WTC11 (cell line): ENCODE measurements at regions not wholly inside any gene's neighbourhood (a gene's known extent, or its start where the extent isn't known, plus 50 kb on each side); places are given as distances from the start of the nearest gene placed in this dataset.
A peak's percentile ranks its signal among the peaks of the same experiment; 100 is the strongest.

Experiments used
- ATAC-seq: fragments of 200-7000 bp; cut with Tn5 transposase; 2 replicates; pipeline ENCODE4 v1.10.0; 2021; ENCODE audit warnings: mild to moderate bottlenecking, moderate library complexity
- CTCF ChIA-PET: fragments of 300-600 bp; sonication (Branson Sonifier 250); formaldehyde crosslinking; loops from one replicate; lab custom pipeline; 2021; ENCODE audit warnings: antibody characterized with exemption; lab: Charles Lee
- POLR2A ChIA-PET: fragments of 350-600 bp; sonication (Branson Sonifier 250); formaldehyde crosslinking; loops from one replicate; lab custom pipeline; 2021; ENCODE audit warnings: antibody characterized with exemption; lab: Charles Lee
- DNase-seq: peaks from one replicate; pipeline ENCODE4 v3.0.0; 2021; ENCODE audit warnings: low spot score
- H3K27ac Mint-ChIP-seq: 2 replicates; pipeline ENCODE4 v1.8.0; 2021; ENCODE audit warnings: mixed read lengths
- H3K27me3 Mint-ChIP-seq: 2 replicates; pipeline ENCODE4 v1.8.0; 2021; ENCODE audit warnings: low read depth, mild to moderate bottlenecking, moderate library complexity, mixed read lengths
- H3K36me3 Mint-ChIP-seq: 2 replicates; pipeline ENCODE4 v1.8.0; 2021; ENCODE audit warnings: mixed read lengths
- H3K4me1 Mint-ChIP-seq: 2 replicates; pipeline ENCODE4 v1.8.0; 2022; ENCODE audit warnings: mixed read lengths
- H3K4me3 Mint-ChIP-seq: 2 replicates; pipeline ENCODE4 v1.8.0; 2021; ENCODE audit warnings: mild to moderate bottlenecking, moderate library complexity, mixed read lengths
- H3K9me3 Mint-ChIP-seq: 2 replicates; pipeline ENCODE4 v1.8.0; 2021; ENCODE audit warnings: mixed read lengths
- ESRRA ChIP-seq: sonication (generic); formaldehyde crosslinking; IDR thresholded peaks from 2 replicates; pipeline ENCODE4 v1.8.1; 2022; ENCODE audit warnings: mild to moderate bottlenecking, missing genetic modification reagents, borderline replicate concordance
- ETV6 ChIP-seq: sonication (generic); formaldehyde crosslinking; IDR thresholded peaks from 2 replicates; pipeline ENCODE4 v1.8.1; 2022; ENCODE audit warnings: mild to moderate bottlenecking, missing genetic modification reagents
- FOXP1 ChIP-seq: sonication (generic); formaldehyde crosslinking; IDR thresholded peaks from 2 replicates; pipeline ENCODE4 v1.8.0; 2022; ENCODE audit warnings: missing genetic modification reagents, mild to moderate bottlenecking, moderate library complexity, borderline replicate concordance
- MXD4 ChIP-seq: fragments of 250-450 bp; sonication (Bioruptor Pico); IDR thresholded peaks from 2 replicates; pipeline ENCODE4 v1.8.0; 2021; ENCODE audit warnings: mild to moderate bottlenecking, moderate library complexity, borderline replicate concordance
- NFE2L1 ChIP-seq: sonication (generic); formaldehyde crosslinking; IDR thresholded peaks from 2 replicates; pipeline ENCODE4 v1.8.1; 2023; ENCODE audit warnings: missing genetic modification reagents
- NFYB ChIP-seq: sonication (generic); formaldehyde crosslinking; conservative IDR thresholded peaks from 2 replicates; pipeline ENCODE4 v1.8.0; 2022; ENCODE audit warnings: low read depth, missing genetic modification reagents
- NR3C1 ChIP-seq: sonication (generic); formaldehyde crosslinking; conservative IDR thresholded peaks from 2 replicates; pipeline ENCODE4 v1.8.1; 2023; ENCODE audit warnings: low read depth, mild to moderate bottlenecking, missing genetic modification reagents
- OVOL2 ChIP-seq: fragments of 250-450 bp; sonication (Bioruptor Pico); IDR thresholded peaks from 2 replicates; pipeline ENCODE4 v1.9.0; 2021; ENCODE audit warnings: mild to moderate bottlenecking, borderline replicate concordance
- SMAD4 ChIP-seq: sonication (generic); formaldehyde crosslinking; IDR thresholded peaks from 2 replicates; pipeline ENCODE4 v1.8.0; 2022; ENCODE audit warnings: mild to moderate bottlenecking, missing genetic modification reagents
- SOX15 ChIP-seq: fragments of 250-450 bp; sonication (Bioruptor Pico); IDR thresholded peaks from 2 replicates; pipeline ENCODE4 v1.9.0; 2021; ENCODE audit warnings: mild to moderate bottlenecking
- ZNF671 ChIP-seq: fragments of 250-450 bp; sonication (Bioruptor Pico); IDR thresholded peaks from 2 replicates; pipeline ENCODE4 v1.8.0; 2021; ENCODE audit warnings: mild to moderate bottlenecking
- TF ChIP-seq, protein P1 (sequence below): sonication (generic); formaldehyde crosslinking; IDR thresholded peaks from 2 replicates; pipeline ENCODE4 v1.8.0; 2022; ENCODE audit warnings: mild to moderate bottlenecking, missing genetic modification reagents
- TF ChIP-seq, protein P2 (sequence below): sonication (generic); formaldehyde crosslinking; conservative IDR thresholded peaks from 2 replicates; pipeline ENCODE4 v1.8.1; 2022; ENCODE audit warnings: mild to moderate bottlenecking, missing genetic modification reagents
- TF ChIP-seq, protein P3 (sequence below): sonication (generic); formaldehyde crosslinking; IDR thresholded peaks from 2 replicates; pipeline ENCODE4 v1.8.0; 2022; ENCODE audit warnings: mild to moderate bottlenecking, missing genetic modification reagents
- TF ChIP-seq, protein P4 (sequence below): sonication (generic); formaldehyde crosslinking; IDR thresholded peaks from 2 replicates; pipeline ENCODE4 v1.8.0; 2022; ENCODE audit warnings: missing genetic modification reagents
- TF ChIP-seq, protein P5 (sequence below): sonication (generic); formaldehyde crosslinking; IDR thresholded peaks from 2 replicates; pipeline ENCODE4 v1.8.1; 2022; ENCODE audit warnings: mild to moderate bottlenecking, missing genetic modification reagents, moderate library complexity, borderline replicate concordance
- TF ChIP-seq, protein P6 (sequence below): sonication (generic); formaldehyde crosslinking; IDR thresholded peaks from 2 replicates; pipeline ENCODE4 v1.8.1; 2022; ENCODE audit warnings: low read depth, mild to moderate bottlenecking, moderate library complexity, missing genetic modification reagents, borderline replicate concordance

DNA sequence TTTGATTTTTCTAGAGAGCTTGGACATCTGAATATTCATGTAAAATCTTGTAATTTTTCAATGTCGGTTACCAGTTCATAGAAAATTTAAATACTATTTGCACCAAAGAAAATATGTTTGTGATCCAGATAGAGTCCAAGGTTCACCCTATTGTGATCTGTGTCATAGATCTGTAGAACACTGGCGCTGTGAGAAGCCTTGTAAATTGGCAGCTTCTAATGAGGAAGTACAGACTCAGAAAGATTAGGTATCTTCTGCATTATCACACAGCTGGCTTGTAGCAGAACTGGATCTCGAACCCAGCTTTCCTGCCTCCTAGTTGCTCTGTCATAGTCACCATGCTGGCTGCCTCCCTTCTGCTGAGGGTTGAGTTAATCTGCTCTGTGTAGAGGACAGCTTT, 106.5 kb upstream of the PAK3 start (continued):
- TF ChIP-seq, protein P1, sequence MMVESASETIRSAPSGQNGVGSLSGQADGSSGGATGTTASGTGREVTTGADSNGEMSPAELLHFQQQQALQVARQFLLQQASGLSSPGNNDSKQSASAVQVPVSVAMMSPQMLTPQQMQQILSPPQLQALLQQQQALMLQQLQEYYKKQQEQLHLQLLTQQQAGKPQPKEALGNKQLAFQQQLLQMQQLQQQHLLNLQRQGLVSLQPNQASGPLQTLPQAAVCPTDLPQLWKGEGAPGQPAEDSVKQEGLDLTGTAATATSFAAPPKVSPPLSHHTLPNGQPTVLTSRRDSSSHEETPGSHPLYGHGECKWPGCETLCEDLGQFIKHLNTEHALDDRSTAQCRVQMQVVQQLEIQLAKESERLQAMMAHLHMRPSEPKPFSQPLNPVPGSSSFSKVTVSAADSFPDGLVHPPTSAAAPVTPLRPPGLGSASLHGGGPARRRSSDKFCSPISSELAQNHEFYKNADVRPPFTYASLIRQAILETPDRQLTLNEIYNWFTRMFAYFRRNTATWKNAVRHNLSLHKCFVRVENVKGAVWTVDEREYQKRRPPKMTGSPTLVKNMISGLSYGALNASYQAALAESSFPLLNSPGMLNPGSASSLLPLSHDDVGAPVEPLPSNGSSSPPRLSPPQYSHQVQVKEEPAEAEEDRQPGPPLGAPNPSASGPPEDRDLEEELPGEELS (CRISPR knock-in tag), result no peak
- TF ChIP-seq FOXP1 (CRISPR knock-in tag) (no peak), SOX15 (CRISPR knock-in tag) (no peak), ESRRA (CRISPR knock-in tag) (no peak), MXD4 (CRISPR knock-in tag) (no peak), ZNF671 (no peak), NFE2L1 (CRISPR knock-in tag) (no peak)
- TF ChIP-seq, protein P2, sequence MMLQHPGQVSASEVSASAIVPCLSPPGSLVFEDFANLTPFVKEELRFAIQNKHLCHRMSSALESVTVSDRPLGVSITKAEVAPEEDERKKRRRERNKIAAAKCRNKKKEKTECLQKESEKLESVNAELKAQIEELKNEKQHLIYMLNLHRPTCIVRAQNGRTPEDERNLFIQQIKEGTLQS, result no peak

DNA sequence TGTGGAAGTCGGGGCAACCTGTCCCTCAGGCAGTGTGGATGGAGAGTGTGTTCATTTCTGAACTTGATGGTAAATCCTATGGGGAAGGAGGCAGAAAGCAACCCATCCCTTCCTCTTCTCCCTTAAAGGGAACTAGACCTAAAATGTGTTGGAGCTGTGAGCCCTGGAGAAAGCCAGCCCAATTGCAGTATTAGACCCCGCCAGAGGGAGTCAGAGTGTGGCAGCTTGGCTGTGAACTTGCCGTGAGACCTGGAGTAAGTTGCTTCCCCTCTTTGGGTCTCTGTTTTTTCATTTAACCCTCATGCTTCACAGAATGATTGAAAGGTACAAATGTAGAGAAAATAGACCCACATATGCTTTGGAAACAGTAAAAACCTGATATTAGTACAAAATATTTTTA, 108.7 kb upstream of the PAK3 start:
- H3K4me1 Mint-ChIP-seq, result peaks cover 15% of the 10 kb centered on the region
- no peak overlapping the region for H3K27ac Mint-ChIP-seq
- no peaks in the 10 kb centered on the region for H3K36me3 Mint-ChIP-seq
- POLR2A ChIA-PET, result no interaction called here
- no peaks in the 10 kb centered on the region for H3K9me3 Mint-ChIP-seq
- TF ChIP-seq NFYB (CRISPR knock-in tag) (no peak), OVOL2 (CRISPR knock-in tag) (no peak)
- TF ChIP-seq, protein P3, sequence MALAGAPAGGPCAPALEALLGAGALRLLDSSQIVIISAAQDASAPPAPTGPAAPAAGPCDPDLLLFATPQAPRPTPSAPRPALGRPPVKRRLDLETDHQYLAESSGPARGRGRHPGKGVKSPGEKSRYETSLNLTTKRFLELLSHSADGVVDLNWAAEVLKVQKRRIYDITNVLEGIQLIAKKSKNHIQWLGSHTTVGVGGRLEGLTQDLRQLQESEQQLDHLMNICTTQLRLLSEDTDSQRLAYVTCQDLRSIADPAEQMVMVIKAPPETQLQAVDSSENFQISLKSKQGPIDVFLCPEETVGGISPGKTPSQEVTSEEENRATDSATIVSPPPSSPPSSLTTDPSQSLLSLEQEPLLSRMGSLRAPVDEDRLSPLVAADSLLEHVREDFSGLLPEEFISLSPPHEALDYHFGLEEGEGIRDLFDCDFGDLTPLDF (CRISPR knock-in tag), result no peak
- DNase-seq (peak; percentile 24), ATAC-seq (peak; percentile 88)
- H3K4me3 Mint-ChIP-seq, result no peak overlapping the region
- CTCF ChIA-PET, result interaction anchor here (0.7 to 2.0 kb wide), 10 partner anchors 8 to 257 kb away, joined by 3 to 17 read pairs (median 4); no protein-coding TSS in a partner anchor
- no peaks in the 10 kb centered on the region for H3K27me3 Mint-ChIP-seq

DNA sequence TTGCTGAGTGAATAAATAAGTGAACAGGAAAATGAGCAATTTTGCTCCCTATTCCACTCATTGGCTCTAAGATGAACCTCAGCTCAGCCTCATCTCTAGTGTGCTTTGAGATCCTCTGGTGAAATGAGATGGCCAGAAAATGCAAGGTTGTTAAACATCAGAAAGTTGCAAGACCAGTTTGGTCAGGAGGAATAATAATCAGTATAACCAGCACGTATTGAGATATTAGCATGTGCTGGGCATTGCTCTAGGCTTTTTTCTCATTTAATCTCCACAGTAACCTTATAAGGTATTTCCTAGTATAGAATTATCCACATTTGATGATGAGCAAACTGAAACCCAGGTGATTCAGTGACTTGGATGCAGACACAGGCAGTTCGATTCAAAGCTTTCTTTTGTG, 110.5 kb upstream of the PAK3 start:
- no peak for DNase-seq
- ChIA-PET POLR2A (no interaction called here), CTCF (interaction anchor here (1.1 kb wide), 1 partner anchor 113 kb away, joined by 3 read pairs; no protein-coding TSS in a partner anchor)
- no peaks in the 10 kb centered on the region for H3K36me3 Mint-ChIP-seq
- H3K9me3 Mint-ChIP-seq, result no peaks in the 10 kb centered on the region
- no peaks in the 10 kb centered on the region for H3K27me3 Mint-ChIP-seq
- peaks cover 15% of the 10 kb centered on the region for H3K4me1 Mint-ChIP-seq
- H3K4me3 Mint-ChIP-seq, result no peak overlapping the region
- TF ChIP-seq ETV6 (CRISPR knock-in tag) (no peak), SMAD4 (no peak), NFE2L1 (CRISPR knock-in tag) (no peak), NR3C1 (no peak)
- TF ChIP-seq, protein P4, sequence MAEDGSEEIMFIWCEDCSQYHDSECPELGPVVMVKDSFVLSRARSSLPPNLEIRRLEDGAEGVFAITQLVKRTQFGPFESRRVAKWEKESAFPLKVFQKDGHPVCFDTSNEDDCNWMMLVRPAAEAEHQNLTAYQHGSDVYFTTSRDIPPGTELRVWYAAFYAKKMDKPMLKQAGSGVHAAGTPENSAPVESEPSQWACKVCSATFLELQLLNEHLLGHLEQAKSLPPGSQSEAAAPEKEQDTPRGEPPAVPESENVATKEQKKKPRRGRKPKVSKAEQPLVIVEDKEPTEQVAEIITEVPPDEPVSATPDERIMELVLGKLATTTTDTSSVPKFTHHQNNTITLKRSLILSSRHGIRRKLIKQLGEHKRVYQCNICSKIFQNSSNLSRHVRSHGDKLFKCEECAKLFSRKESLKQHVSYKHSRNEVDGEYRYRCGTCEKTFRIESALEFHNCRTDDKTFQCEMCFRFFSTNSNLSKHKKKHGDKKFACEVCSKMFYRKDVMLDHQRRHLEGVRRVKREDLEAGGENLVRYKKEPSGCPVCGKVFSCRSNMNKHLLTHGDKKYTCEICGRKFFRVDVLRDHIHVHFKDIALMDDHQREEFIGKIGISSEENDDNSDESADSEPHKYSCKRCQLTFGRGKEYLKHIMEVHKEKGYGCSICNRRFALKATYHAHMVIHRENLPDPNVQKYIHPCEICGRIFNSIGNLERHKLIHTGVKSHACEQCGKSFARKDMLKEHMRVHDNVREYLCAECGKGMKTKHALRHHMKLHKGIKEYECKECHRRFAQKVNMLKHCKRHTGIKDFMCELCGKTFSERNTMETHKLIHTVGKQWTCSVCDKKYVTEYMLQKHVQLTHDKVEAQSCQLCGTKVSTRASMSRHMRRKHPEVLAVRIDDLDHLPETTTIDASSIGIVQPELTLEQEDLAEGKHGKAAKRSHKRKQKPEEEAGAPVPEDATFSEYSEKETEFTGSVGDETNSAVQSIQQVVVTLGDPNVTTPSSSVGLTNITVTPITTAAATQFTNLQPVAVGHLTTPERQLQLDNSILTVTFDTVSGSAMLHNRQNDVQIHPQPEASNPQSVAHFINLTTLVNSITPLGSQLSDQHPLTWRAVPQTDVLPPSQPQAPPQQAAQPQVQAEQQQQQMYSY, result no peak
- TF ChIP-seq, all 79 proteins: peak for 0
- no peak for ATAC-seq
- 0 out of 2 replicates have a peak overlapping the region, but pooled peaks have one; percentile 60 for H3K27ac Mint-ChIP-seq

DNA sequence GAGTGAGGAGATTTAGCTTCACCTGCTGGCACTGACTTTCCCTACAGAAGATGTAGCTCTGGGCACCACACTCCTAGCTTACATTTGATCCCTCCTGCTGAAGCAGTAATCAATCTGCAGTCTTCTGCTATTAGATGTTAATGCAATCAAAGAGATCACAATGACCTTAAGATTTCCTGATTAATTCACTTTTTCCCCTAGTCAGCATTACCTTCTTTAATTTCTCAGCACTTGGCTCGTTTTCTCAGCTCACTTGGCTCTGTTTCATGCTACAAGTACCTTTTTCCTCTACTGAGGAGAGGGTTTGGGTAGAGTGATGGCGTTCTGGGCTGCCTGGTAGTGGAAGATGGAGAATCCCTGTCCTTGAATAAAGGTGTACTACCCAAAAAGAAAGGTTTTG, 113.0 kb upstream of the PAK3 start:
- DNase-seq, result no peak
- ChIA-PET POLR2A (interaction anchor here (1.1 kb wide), 1 partner anchor 16 kb away, joined by 4 read pairs; no protein-coding TSS in a partner anchor), CTCF (no interaction called here)
- no peaks in the 10 kb centered on the region for H3K27me3 Mint-ChIP-seq
- H3K36me3 Mint-ChIP-seq, result no peaks in the 10 kb centered on the region
- H3K4me1 Mint-ChIP-seq, result peaks cover 18% of the 10 kb centered on the region
- H3K27ac Mint-ChIP-seq, result no peak overlapping the region
- no peaks in the 10 kb centered on the region for H3K9me3 Mint-ChIP-seq
- H3K4me3 Mint-ChIP-seq, result no peak overlapping the region
- TF ChIP-seq, protein P5, sequence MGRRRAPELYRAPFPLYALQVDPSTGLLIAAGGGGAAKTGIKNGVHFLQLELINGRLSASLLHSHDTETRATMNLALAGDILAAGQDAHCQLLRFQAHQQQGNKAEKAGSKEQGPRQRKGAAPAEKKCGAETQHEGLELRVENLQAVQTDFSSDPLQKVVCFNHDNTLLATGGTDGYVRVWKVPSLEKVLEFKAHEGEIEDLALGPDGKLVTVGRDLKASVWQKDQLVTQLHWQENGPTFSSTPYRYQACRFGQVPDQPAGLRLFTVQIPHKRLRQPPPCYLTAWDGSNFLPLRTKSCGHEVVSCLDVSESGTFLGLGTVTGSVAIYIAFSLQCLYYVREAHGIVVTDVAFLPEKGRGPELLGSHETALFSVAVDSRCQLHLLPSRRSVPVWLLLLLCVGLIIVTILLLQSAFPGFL, result no peak
- TF ChIP-seq, protein P6, sequence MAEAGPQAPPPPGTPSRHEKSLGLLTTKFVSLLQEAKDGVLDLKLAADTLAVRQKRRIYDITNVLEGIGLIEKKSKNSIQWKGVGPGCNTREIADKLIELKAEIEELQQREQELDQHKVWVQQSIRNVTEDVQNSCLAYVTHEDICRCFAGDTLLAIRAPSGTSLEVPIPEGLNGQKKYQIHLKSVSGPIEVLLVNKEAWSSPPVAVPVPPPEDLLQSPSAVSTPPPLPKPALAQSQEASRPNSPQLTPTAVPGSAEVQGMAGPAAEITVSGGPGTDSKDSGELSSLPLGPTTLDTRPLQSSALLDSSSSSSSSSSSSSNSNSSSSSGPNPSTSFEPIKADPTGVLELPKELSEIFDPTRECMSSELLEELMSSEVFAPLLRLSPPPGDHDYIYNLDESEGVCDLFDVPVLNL (CRISPR knock-in tag), result no peak
- no peak for ATAC-seq
